Hematopoietic multipotent progenitor cell treated with erythropoietin and hydrocortisone succinate and interleukin-3 and kit ligand, for 8 days (in vitro differentiated cells): ENCODE measurements at regions not wholly inside any gene's neighbourhood (a gene's known extent, or its start where the extent isn't known, plus 50 kb on each side); places are given as distances from the start of the nearest gene placed in this dataset.

Experiments
- DNase-seq: peaks from one replicate; pipeline ENCODE4 v3.0.0-alpha.2; 2015

GRCh38 chr2:16870491-16871076, 204.9 kb upstream of the CYRIA start:
- no peak for DNase-seq

- no peak for DNase-seq
Observed at GRCh38 chr2:16869711-16870110, 204.1 kb upstream of the CYRIA start.

- no peak for DNase-seq
Observed at GRCh38 chr2:16862471-16862870, 196.8 kb upstream of the CYRIA start.

DNA sequence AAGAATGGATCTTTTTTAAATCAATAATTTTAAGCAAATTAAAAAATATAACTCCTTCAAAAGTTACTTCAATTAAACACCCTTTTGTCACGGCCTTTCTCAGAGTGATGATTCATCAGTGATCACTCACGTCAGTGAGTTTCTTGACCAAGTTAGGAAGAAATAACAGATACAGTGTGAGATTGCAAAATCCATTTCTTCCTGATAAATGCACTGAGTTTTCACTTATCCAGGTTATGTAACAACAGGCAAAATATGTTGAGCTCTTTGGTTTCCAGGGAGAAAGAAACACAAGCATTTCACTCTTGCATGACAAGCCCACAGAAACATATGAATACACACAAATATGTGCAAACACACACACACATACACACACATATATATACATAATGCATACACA, 195.9 kb upstream of the CYRIA start:
- DNase-seq = no peak

DNA sequence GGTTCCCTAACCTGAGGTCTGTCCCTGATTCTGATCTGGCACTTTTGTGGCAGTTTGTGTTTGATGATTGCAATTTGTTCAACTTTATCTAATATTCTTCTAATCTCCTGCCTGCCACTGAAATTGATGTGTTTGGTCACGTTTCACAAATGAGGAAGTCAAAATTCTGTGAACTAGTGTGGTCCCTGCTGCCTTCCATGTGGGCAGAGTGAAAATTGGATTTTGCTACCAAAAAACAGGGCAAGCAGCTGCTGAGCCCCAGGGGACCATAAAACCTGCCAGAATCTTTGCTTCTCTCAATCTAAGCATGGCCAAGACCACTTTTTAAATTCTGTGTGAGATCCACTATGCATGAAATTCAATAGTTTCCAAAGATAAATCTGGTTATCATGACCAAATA, 195.5 kb upstream of the CYRIA start:
- no peak for DNase-seq

DNA sequence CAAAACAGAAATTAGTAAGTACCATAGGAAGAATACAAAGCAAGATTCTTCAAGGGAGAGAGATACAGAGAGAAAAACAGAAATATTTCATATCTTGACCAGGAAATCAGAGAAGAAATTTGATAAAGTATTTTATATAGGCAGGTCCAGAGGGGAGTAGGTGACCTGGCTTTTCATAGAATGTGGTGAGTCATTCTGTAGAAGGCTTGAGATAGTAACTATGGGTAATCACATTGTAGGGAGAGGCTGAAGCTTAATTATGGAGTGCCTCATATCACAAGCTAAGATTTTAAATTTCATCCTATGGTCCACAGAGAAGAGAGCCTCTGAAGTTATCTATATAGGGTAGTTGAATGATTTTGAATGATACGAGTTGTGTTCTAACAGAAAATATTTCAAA, 195.0 kb upstream of the CYRIA start:
- no peak for DNase-seq

GRCh38 chr2:16855183-16855582, 189.5 kb upstream of the CYRIA start:
- DNase-seq = no peak

DNA sequence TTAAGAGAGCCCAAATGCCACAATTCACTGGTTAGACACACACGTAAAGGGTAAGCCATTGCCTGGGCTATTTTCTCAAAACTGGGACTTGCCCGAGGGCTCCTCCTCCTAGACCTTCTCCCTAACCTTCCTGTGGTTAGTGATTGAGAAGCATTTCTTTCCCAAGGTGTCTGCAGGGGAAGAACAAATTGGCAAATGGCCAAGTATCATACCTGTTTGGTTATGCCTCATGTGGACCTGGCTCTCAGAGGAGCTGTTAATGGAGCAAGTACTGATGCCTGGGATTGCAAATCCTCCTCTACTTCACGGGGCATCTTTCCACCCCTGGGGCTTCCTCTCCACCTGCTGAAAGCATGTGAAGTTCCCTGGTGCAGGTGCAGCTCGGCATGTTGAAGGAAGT, 187.5 kb upstream of the CYRIA start:
- no peak for DNase-seq

GRCh38 chr2:16852651-16853050, 187.0 kb upstream of the CYRIA start:
- DNase-seq = no peak

DNA sequence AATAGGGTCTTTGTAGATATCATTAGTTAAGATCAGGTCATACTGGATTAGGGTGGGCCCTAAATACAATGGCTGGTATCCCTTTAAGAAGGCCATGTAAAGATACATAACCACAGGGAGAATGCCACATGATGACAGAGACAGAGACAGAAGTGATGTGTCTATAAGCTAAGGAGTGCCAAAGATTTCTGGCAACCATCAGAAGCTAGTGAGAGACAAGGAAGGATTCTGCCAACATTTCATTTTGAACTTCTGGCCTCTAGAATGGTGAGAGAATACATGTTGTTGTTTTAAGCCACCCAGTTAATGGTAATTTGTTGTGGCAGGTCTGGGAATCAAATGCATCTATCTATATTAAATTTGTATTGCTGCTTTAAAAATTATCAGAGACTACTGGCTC, 185.5 kb upstream of the CYRIA start:
- DNase-seq = no peak

GRCh38 chr2:16840496-16841172, 175.0 kb upstream of the CYRIA start:
- no peak for DNase-seq

GRCh38 chr2:16832910-16833309, 167.3 kb upstream of the CYRIA start:
- DNase-seq = no peak

DNA sequence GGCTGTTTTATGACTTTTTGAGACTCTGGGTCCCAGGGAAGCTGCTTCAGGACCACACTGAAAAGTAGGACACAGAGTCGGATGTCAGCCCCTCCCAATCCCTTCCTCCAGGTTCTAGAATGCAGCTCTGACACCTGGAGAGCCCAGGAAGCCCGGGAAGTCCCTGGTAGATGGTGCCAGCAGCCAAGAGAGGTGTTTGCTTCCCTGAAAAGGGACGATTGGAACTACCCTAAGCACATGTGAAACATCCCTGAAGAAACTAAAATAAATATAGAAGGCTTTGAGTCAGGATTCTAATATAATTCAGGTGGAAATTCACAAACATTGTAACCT, 163.2 kb upstream of the CYRIA start:
- DNase-seq = no peak

DNA sequence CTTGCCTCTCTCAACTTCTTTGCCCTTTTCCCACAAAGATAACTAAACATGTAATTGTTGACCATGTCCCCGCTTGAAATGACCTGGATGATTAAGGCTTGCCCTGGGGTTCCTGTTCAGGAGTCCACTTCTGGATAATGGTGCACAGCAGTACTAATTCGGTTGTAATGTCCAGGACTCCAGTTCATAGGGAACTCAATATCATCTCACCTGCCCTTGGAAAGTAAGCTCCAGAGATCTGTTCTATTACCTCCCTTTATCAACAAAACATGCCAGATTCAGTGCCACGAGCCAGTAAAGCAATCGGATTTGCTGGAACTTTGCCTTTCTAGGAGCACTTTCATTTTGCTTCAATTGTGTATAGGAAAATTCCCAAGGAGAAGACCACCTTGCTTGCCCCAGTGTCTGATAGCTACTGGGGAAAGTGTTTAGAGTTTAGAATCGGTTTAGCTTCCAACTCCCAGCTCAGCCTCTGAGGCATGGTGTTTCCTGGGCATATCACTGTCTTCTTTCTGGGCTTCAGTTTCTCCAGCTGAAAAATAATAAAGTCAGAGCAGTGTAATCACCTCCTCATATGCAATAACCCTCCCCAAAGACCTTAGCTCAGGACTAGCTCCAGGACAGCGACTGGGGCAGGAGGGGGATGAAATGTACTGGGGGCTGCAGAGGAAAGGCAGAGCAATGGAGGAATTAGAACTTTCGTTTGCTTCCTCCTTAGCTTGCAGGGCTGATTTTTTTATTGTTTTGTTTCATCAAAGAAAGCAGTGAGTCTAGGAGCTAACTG, 162.6 kb upstream of the CYRIA start:
- DNase-seq = no peak

DNA sequence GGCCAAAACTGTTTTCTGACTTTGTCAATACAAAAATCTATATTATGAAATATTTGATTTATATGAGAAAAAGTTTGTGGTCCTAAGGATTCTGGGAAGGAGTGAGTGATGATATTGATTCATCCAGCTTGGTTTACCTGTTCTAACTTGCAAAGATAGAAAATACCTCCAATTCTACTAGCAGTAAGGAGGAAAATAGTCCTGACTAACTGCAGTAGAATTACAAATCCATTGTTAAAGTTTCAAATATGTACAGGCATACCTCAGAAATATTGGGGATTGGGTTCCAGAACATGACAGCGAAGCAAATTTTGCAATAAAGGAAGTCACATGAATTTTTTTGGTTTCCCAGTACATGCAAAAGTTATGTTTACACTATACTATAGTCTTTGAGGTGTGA, 158.8 kb upstream of the CYRIA start:
- DNase-seq = no peak

DNA sequence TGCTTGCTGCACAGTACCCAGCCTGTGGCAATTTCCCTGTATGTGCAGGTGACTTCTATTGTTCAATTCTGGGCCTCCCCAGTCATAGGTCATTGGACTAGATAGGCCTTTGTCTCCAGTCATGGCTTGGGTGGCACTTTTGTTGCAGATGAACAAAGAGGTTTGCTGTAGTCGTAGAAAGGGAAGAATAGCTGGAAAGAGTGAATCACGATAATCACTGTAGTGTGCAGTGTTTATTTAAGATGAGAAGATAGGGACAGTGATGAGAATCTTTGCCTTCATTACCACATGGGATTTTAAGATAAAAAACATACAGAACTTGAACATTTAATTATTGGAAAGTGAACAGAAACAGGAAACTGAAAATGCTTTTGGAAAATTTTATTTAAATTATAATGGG, 156.1 kb upstream of the CYRIA start:
- DNase-seq = no peak

GRCh38 chr2:16818203-16818556, 152.5 kb upstream of the CYRIA start:
- no peak for DNase-seq

- no peak for DNase-seq
Observed at GRCh38 chr2:16817305-16818202, 151.9 kb upstream of the CYRIA start.

DNA sequence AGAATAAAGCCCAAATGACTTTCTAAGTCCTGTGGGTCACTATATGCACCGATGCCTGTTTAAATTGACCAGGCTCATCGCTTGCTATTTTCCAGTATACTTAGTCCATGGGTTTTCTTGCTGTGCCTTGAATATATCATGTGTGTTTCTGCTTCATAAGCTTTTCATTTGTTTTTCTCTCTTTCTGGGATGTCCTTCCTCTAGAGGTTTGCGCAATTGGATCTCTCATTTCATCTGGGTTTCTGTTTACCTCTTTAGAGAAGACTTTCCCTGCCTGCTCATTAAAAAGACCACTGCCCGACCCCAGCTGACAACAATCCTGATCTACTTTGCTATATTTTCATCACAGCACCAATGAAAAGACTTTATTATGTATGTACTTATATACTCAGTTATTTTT, 150.9 kb upstream of the CYRIA start:
- DNase-seq = no peak

- no peak for DNase-seq
Observed at GRCh38 chr2:16816016-16816415, 150.4 kb upstream of the CYRIA start.

GRCh38 chr2:16813593-16813992, 148.0 kb upstream of the CYRIA start:
- no peak for DNase-seq

GRCh38 chr2:16798472-16798871, 132.8 kb upstream of the CYRIA start:
- no peak for DNase-seq

DNA sequence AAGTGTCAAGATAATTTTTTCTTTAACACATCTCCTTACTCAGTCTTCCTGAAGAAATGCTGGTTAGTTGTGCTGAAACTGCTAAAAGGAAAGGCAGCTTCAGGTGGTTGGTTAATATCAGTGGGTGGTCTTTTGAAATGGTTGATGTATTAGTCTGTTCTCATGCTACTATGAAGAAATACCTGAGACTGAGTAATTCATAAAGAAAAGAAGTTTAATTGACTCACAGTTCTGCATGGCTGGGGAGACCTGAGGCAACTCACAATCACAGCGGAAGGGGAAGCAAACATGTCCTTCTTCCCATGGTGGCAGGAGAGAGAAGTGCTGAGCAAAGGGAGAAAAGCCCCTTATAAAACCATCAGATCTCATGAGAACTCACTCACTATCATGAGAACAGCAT, 125.9 kb upstream of the CYRIA start:
- DNase-seq = no peak

- no peak for DNase-seq
Observed at GRCh38 chr2:16785149-16785548, 119.5 kb upstream of the CYRIA start.
